ENCODE measurements at regions not wholly inside any gene's neighbourhood (a gene's known extent, or its start where the extent isn't known, plus 50 kb on each side); places are given as distances from the start of the nearest gene placed in this dataset.

DNA sequence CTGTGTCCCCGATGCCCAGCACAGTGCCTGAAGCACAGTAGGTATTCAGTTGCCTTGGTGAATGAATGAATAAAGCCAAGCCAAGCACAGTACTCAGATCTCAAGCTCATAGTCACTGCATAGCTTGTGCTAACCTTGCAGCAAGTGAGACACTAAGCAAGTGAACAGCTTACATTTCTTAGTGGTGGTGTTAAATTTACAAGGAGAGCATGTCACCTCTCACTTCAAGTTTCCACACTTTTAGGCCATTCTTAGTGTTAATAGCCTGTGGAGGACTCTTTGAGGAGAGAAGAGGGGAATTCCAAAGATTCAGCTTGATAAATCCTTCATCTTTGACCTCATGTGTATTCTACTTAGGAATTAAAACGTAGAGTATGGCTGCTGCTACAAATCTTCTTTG is 104.7 kb downstream of the C9orf152 start:
- DNase-seq = no peak

- DNase-seq = no peak
Observed at GRCh38 chr9:110104261-110104809, 103.6 kb downstream of the C9orf152 start.

DNA sequence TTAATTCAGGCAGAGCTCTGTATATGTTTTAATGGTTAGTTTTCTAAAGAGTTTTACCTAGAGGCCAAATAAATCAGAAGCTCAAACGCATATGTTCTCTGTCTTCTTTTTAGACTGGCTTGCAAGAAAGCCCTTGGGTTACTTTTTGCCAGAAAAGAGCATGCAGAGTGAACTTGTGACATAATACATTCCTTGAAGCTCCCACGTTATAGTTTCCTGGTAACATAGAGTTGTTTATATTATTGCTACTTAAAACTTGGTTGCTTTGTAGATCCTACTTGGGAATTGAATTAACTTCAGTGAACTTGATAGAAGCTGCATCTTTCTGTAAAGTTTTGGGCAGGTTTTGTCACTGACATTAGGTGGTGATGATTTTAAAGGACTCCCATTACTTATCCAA is 102.9 kb downstream of the C9orf152 start:
- no peak for DNase-seq

DNA sequence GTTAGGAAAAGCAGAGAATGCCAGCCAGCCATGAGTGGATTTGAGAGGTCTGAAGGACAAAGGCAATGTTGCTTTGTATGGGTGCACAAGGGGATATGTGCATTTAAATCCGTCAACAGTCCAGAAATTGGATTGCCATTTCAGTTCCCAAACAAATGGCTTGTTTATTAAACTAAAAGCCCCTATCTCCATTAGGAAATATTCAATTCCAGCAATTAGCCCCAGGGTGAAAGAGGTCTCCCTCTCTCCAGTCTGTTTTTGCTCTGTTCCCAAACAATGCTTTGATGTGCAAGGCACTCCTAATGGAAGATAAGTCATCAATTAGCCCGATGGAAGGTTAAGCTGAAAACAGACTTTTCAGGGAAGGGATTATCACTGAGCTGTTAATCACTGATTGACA is 101.3 kb downstream of the C9orf152 start:
- DNase-seq = no peak

- no peak for DNase-seq
Observed at GRCh38 chr9:110109333-110110092, 98.4 kb downstream of the C9orf152 start.

DNA sequence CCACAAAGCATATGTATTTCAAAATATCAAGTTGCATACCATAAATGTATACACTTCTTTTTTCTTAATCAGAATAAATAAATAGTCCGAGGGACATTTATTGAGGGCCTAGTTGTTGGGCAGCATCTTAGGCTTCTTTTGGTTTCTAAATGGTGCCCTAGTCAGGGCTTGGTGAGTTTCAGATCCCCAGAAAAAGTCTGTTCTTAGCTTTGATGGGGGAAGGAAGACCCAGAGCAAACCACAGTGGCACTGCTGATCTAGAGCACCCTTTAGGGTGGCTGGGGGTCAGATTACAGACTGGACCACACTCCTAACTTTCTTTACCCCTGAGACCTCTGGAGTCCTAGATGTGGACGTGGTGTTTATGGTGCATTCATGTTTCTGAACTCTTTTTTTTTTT is 97.8 kb downstream of the C9orf152 start:
- no peak for DNase-seq

GRCh38 chr9:110111868-110112267 is 96.1 kb downstream of the C9orf152 start:
- DNase-seq = no peak

- no peak for DNase-seq
Observed at GRCh38 chr9:110112792-110113191, 95.2 kb downstream of the C9orf152 start.

- DNase-seq = no peak
Observed at GRCh38 chr9:110114086-110114858, 93.7 kb downstream of the C9orf152 start.

DNA sequence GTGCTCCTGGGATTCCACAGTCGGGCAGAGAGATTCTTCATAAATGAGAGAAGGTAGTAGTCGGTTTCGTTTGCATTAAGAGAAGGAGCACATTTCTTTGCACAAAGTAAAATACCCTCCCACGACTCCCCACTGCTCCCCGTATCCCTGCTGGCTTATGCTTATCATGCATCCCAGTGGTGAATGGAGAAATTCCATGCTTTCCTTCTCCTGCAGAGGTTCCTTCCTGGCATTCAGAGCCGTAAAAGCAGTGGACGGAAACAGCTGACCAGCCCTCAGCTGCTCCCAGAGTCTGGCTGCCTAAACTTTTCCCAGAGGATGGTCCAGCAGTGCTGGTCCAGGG is 93.1 kb downstream of the C9orf152 start:
- no peak for DNase-seq

DNA sequence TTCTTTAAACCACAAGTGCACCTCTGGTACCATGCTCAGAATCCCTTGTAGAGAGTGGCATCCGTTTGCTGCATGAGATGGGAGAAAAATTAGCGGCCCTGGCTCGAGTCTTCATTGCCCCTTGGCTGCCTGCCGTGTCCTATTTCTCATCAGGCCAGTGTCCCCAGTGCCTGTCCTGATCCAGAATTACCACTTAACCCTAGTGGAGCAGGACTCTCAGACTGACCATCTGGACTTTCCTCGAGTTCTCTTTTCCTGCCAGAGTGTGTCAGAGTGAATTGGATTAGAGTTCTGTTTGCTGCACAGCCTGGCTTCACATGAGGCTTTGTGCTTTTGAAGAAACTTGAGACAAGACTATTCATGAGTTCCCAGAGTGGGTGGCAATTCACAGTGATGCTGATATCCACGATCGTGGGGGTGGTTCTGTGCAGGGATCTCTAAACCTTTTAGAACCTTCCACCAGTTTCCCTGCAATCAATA is 92.6 kb downstream of the C9orf152 start:
- DNase-seq = no peak

DNA sequence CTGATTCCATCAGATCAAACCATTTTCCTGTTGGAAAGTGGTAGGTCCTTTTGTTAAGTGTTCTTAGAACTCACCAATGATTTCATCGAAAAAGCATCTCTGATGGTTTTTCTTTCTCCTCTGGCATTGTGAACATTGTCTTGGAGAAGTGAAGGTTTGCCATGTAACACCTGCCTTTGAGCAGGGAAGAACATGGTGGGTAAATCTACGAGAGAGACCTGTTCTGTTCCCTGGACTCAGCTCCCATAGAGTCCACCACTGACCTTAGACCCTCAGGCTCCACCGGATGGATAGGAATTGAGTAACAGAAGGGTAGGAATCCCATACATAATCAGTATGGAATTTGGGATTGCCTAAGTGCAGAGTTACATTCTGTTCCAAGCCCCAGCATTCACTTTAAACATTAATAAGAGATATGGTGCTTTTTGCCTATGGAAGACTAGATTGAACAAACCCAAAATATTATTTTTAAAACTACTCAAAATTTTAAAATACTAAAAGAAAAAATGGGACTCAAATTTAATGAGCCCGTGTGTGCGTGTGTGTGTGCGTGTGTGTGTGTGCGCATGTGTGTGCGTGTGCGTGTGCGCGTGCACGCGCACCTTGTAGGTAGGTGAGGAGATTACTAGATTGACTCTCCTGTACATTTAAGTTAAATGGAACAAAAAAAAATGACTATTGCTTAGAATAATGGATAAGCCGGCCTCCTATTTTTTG is 92.0 kb downstream of the C9orf152 start:
- no peak for DNase-seq

GRCh38 chr9:110116543-110116885 is 91.4 kb downstream of the C9orf152 start:
- DNase-seq = no peak

- DNase-seq = no peak
Observed at GRCh38 chr9:110121170-110121569, 86.8 kb downstream of the C9orf152 start.

DNA sequence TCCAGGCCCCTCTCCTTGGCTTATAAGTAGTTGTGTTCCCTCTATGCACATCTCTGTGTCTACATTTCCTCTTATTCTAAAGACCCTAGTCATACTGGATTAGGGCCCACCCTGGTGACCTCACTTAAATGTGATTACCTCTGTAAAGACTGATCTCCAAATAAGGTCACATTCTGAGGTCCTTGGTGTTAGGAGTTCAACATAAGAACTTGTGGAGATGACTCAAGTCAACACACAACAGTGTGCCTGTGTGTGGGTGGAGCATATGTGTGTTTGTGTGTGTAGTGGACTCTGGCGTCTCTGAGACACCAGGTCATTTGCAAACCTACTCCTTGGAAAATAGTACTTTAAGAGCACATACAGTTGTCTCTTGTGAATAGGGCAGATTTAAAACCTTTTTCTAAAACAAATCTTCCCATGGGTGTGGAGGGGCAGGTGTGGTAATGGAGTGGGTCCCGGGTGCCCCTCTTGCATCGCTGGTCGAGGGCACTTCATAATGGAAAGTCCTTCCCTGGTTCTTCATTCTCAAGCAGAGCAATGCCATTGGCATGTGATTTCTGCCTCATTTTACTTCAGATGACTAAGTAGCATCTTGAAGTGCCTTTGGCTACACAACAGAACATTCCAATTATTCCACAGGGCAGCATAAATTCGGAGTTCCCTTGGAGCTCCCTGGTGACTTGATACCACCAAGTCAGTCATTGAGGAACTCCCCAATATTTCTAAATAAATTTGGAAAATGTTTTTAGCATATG is 84.4 kb downstream of the C9orf152 start:
- no peak for DNase-seq

GRCh38 chr9:110124439-110124838 is 83.5 kb downstream of the C9orf152 start:
- no peak for DNase-seq

- DNase-seq = no peak
Observed at GRCh38 chr9:110125207-110125751, 82.7 kb downstream of the C9orf152 start.

GRCh38 chr9:110125763-110126351 is 82.1 kb downstream of the C9orf152 start:
- DNase-seq = no peak

DNA sequence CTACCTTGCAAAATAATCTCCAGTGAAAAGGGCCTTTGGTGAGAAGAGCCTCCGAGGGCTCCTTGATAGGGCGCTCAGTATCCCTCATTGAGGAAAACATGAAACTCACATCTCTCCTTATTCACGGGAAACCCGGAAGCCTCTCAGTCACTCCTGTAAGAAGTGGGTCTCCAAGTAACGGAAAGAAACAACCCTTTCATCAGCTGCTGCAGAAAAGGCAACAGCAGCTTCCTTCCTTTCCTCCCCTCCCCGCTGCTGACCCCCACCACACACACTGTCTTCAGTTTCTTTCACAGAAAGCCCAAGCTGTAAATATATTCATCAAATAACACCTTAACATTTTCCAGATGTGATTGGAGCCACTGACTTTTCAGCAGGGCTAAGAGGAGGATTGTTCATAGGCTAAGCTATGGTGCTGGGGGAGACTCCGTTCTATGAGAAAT is 81.4 kb downstream of the C9orf152 start:
- no peak for DNase-seq

- DNase-seq = no peak
Observed at GRCh38 chr9:110126986-110127864, 80.7 kb downstream of the C9orf152 start.
